HG03457 (cell line): ENCODE measurements at regions not wholly inside any gene's neighbourhood (a gene's known extent, or its start where the extent isn't known, plus 50 kb on each side); places are given as distances from the start of the nearest gene placed in this dataset.
"Not testable (repeated sequence)": the region's sequence is repeated elsewhere in the genome, so short reads cannot be mapped to it uniquely, and the experiment has no call there.

Experiments
- ATAC-seq: cut with Tn5 transposase; IDR thresholded peaks from one replicate; pipeline ENCODE4 v1.9.1; 2021; ENCODE audit warnings: moderate number of reproducible peaks; ENCODE audit not compliant: unreplicated experiment

DNA sequence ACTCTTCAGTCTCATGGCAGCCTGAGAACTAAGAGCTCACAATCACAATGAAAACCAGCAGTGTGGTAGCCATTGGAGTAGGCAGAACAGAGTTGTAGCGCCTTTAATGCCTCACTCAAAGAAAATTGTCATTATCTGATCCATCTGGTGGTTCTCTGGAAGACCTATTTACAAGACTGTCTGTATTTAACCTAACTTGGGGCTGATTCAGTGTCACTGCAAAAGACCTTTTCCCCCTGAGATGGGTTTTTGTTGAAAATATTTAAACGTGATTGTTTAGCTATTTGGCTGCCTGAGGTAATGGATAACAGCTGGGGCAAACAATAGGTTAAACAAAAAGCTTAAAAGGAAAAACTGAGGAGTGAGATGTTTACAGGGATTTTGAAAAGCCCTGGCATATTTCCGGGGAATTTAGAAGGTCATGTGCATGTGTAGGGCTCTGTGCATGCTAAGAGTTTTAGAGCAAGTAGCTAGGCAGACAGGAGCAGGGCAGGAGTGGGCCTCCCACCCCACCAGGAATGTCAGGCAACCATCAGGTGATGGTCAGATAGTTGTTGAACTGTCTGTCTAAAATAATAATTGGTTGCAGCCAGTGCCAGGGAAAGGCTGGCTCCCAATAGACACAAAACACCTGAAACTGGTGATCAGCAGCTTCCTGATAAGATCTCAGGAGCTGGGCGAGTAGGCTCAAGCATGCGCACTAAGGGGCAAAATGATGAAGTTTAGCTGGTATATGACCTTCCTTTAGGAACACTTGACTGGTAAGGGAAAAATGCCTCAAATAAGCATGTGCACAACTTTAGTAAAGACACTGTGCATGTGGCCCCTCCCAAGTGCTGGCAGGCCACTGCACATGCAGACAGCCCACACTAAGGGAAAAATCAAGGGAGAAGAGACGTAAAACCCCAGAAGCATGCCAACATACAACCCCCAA is 70.8 kb upstream of the AKIRIN2 start:
- no peak for ATAC-seq

DNA sequence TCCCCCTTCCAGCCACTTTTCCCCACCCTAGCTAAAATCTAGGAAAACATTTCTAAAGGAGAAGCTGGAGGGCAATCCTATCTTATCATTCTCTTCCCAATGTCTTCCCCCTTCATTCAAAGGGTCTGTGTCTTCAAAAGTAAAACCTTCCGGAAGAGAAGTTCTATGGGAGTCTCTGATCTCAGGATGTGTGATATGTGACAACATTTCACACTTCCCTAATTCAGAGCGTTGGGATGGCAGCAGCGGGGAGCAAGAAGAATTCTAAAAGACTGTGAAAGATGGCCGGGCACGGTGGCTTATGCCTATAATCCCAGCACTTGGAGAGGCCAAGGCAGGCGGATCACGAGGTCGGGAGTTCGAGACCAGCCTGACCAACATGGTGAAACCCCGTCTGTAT is 65.4 kb upstream of the AKIRIN2 start:
- no peak for ATAC-seq

- ATAC-seq, result no peak
Measured at GRCh38 chr6:87766211-87766610, 64.2 kb upstream of the AKIRIN2 start.

GRCh38 chr6:87763901-87764300 is 61.9 kb upstream of the AKIRIN2 start:
- no peak for ATAC-seq

DNA sequence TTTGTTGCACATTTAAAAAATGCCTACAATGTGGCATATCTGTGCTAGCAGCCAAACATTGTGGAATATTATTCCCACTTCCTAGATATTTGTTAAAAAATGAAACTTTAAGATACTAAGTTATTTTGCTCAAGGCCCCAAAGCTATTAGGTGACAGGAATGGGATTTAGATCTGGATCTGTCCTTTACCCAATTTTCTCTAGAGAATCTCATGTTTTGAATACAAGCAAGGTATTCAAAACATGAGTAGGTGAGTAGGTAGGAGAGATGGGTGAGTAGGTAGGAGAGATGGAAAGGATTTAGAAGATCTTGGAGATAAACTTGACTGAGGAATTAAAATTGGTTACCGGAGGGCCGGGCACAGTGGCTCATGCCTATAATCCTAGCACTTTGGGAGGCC is 61.2 kb upstream of the AKIRIN2 start:
- no peak for ATAC-seq

GRCh38 chr6:87762116-87762515 is 60.1 kb upstream of the AKIRIN2 start:
- ATAC-seq, result no peak

DNA sequence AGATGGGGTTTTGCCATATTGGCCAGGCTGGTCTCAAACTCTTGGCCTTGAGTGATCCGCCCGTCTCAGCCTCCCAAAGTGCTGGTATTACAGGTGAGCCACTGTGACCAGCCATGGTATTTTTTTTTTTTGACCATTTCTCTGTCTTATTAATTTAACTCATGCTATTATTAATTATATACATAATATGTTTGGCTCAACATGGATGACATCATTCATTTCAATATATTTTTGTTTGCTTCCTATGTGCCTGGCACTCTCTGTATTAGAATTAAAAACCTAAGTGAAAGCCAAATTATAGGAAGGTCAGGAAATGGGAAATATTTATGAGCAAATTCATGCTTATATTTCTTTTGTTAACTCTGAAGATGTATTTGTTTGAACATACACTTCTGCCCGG is 55.8 kb upstream of the AKIRIN2 start:
- ATAC-seq, result no peak

GRCh38 chr6:87756858-87757257 is 54.8 kb upstream of the AKIRIN2 start:
- ATAC-seq, result peak; percentile 93

- ATAC-seq, result no peak
Measured at GRCh38 chr6:87755708-87756671, 54.0 kb upstream of the AKIRIN2 start.

DNA sequence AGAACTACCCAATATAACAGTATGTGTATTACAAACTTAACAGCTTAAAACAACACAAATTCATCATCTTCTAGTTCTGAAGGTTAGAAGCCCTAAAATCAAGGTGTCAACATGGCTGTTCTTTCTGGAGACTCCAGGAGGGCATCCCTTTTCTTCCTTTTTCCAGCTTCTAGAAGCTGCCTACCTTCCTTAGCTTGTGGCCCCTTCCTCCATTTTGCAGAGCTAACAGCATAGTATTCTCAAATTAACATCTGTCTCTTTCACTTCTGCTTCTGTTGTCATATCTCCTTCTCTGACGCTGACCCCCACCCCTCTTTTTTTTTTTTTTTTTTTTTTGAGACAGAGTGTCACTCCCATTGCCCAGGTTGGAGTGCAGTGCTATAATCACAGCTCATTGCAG is 52.8 kb upstream of the AKIRIN2 start:
- ATAC-seq, result no peak

GRCh38 chr6:87753131-87753685 is 51.2 kb upstream of the AKIRIN2 start:
- ATAC-seq, result no peak

- not testable (repeated sequence) for ATAC-seq
Measured at GRCh38 chr6:87752503-87752902, 50.5 kb upstream of the AKIRIN2 start.
